Calu3 (cell line): ENCODE measurements at regions not wholly inside any gene's neighbourhood (a gene's known extent, or its start where the extent isn't known, plus 50 kb on each side); places are given as distances from the start of the nearest gene placed in this dataset.

Experiments
- BruUV-seq: library from RNA; stranded (reverse); fragments of 400-500 nt; replicated peaks from 2 replicates; lab custom pipeline; 2021; lab: Mats Ljungman, UMichigan
- CTCF ChIA-PET: fragments of 300-600 bp; sonication (Branson Sonifier 250); formaldehyde crosslinking; loops from one replicate; lab custom pipeline; 2022; ENCODE audit warnings: antibody characterized with exemption; lab: Charles Lee
- DNase-seq: peaks from one replicate; pipeline ENCODE4 v3.0.0; 2022
- H3K27ac Mint-ChIP-seq: one replicate; pipeline ENCODE4 v1.8.0; 2022; ENCODE audit warnings: mixed read lengths; ENCODE audit not compliant: unreplicated experiment
- H3K27me3 Mint-ChIP-seq: one replicate; pipeline ENCODE4 v1.8.0; 2022; ENCODE audit warnings: mixed read lengths; ENCODE audit not compliant: unreplicated experiment
- H3K36me3 Mint-ChIP-seq: one replicate; pipeline ENCODE4 v1.8.0; 2022; ENCODE audit warnings: mild to moderate bottlenecking, moderate library complexity, mixed read lengths; ENCODE audit not compliant: insufficient read depth, unreplicated experiment
- H3K4me1 Mint-ChIP-seq: one replicate; pipeline ENCODE4 v1.8.0; 2022; ENCODE audit warnings: mild to moderate bottlenecking, low read depth, mixed read lengths; ENCODE audit not compliant: unreplicated experiment
- H3K4me3 Mint-ChIP-seq: one replicate; pipeline ENCODE4 v1.8.0; 2022; ENCODE audit warnings: mild to moderate bottlenecking, low read depth, moderate library complexity, mixed read lengths; ENCODE audit not compliant: unreplicated experiment
- H3K9me3 Mint-ChIP-seq: one replicate; pipeline ENCODE4 v1.8.0; 2022; ENCODE audit warnings: low read depth, mixed read lengths; ENCODE audit not compliant: unreplicated experiment
- CTCF ChIP-seq: fragments of 200-600 bp; IDR thresholded peaks from one replicate; pipeline ENCODE4 v1.8.0; 2022; ENCODE audit warnings: antibody characterized with exemption; ENCODE audit not compliant: unreplicated experiment
- intact Hi-C: fragments of 100-400 bp; cut with micrococcal nuclease; formaldehyde crosslinking; loops from one replicate; pipeline ENCODE4 v1.10.0; 2022; ENCODE audit not compliant: unreplicated experiment

DNA sequence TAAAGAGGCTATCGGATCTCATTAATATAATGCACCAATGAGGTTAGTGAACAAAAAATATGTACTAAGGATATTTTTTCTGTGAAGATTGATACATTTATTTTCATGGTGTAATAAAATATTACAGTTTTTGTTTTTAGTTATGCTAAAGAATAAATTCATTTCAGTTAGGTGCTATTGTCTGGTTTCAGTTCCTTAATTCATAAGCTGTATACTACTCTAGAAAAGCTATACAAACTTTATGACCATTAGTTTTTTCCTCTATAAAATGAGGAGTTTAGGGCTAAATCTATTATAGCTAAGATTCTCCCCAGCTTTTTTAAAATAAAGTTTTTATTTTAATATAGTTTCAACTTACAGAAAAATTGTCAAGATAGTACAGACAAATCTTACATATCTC lies 1311.7 kb upstream of the NXPH2 start:
- no peak for TF ChIP-seq CTCF
- CTCF ChIA-PET = interaction anchor here (0.8 kb wide), 1 partner anchor 1975 kb away, joined by 3 read pairs; no protein-coding TSS in a partner anchor
- no peak for DNase-seq
- intact Hi-C loops = no loop called here
- no TSS peak for BruUV-seq
- Mint-ChIP-seq H3K27ac (no peak overlapping the region), H3K4me1 (no peaks in the 10 kb centered on the region), H3K27me3 (no peaks in the 10 kb centered on the region), H3K36me3 (no peaks in the 10 kb centered on the region), H3K4me3 (no peak overlapping the region), H3K9me3 (peaks cover 4% of the 10 kb centered on the region)

DNA sequence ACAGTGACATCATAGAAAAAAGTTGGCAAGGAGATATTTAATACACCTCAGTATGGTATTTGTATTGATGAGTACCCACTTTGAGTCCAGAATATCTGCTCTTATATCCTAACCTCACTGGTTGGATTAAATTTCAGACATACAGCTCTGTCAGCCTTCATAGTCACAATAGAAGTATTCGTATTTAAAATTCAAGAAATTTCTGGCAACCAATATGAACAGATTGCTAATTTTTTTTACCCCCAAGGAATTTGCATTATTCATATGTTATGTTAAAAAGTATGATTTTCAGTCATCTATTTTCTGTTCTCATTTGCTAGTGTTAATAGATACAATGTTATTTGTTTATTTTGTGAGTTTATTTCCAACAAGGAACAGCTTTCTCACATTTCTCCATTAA lies 1306.8 kb upstream of the NXPH2 start:
- no peak overlapping the region for H3K4me3 Mint-ChIP-seq
- no peaks in the 10 kb centered on the region for H3K4me1 Mint-ChIP-seq
- intact Hi-C loops = loop anchor here (5.0 to 10.0 kb wide), 2 partner anchors 775 to 1468 kb away; no protein-coding TSS in a partner anchor
- no peaks in the 10 kb centered on the region for H3K27me3 Mint-ChIP-seq
- H3K36me3 Mint-ChIP-seq = no peaks in the 10 kb centered on the region
- no peaks in the 10 kb centered on the region for H3K9me3 Mint-ChIP-seq
- DNase-seq = no peak
- BruUV-seq = no TSS peak
- H3K27ac Mint-ChIP-seq = no peak overlapping the region
- CTCF ChIA-PET = no interaction called here
- no peak for TF ChIP-seq CTCF

- Mint-ChIP-seq H3K9me3 (no peaks in the 10 kb centered on the region), H3K36me3 (no peaks in the 10 kb centered on the region), H3K27ac (no peak overlapping the region), H3K27me3 (no peaks in the 10 kb centered on the region), H3K4me3 (no peak overlapping the region), H3K4me1 (no peaks in the 10 kb centered on the region)
- CTCF ChIA-PET = interaction anchor here (1.1 kb wide), 1 partner anchor 778 kb away, joined by 5 read pairs; no protein-coding TSS in a partner anchor
- no peak for DNase-seq
- intact Hi-C loops = loop anchor here (5.0 to 10.0 kb wide), 2 partner anchors 777 to 1469 kb away; no protein-coding TSS in a partner anchor
- no TSS peak for BruUV-seq
- TF ChIP-seq CTCF = no peak
Measured at GRCh38 chr2:140085674-140086073, 1305.5 kb upstream of the NXPH2 start.

GRCh38 chr2:140079038-140079437 lies 1298.8 kb upstream of the NXPH2 start:
- intact Hi-C loops = no loop called here
- Mint-ChIP-seq H3K9me3 (no peaks in the 10 kb centered on the region), H3K27me3 (no peaks in the 10 kb centered on the region), H3K27ac (no peak overlapping the region), H3K4me3 (no peak overlapping the region), H3K36me3 (no peaks in the 10 kb centered on the region), H3K4me1 (no peaks in the 10 kb centered on the region)
- no TSS peak for BruUV-seq
- no peak for DNase-seq
- TF ChIP-seq CTCF = no peak
- CTCF ChIA-PET = no interaction called here
